ENCODE measurements at regions not wholly inside any gene's neighbourhood (a gene's known extent, or its start where the extent isn't known, plus 50 kb on each side); places are given as distances from the start of the nearest gene placed in this dataset.

DNA sequence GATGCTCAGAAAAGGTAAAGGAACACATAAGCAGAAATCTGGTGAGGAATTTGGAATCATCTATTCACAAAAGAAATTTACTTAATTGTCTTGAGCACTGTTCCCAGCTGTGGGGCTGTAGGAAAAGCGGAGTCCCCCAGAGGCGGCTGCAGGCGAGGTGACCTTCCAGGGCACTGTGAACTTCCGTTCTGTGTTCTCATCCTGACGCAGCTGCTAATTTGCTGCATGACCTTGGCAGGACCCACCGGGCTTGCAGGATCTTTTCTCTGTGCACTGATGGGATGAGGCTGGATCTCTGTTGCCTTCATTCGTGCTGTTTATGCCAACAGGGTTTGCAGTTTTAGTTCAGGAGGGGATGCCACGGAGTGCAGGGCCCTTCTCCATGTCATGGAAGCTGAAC lies 301.9 kb upstream of the MYT1L start:
- Mint-ChIP-seq H3K4me3 (ENCODE audit: unreplicated experiment) (no peak overlapping the region), H3K27ac (ENCODE audit: unreplicated experiment) (no peak overlapping the region), H3K9me3 (ENCODE audit: unreplicated experiment) (no peaks in the 10 kb centered on the region), H3K36me3 (ENCODE audit: low read depth, unreplicated experiment) (peaks cover 6% of the 10 kb centered on the region), H3K27me3 (ENCODE audit: unreplicated experiment) (peaks cover 8% of the 10 kb centered on the region), H3K4me1 (ENCODE audit: unreplicated experiment) (peaks cover 7% of the 10 kb centered on the region)
- TF ChIP-seq, protein P1, sequence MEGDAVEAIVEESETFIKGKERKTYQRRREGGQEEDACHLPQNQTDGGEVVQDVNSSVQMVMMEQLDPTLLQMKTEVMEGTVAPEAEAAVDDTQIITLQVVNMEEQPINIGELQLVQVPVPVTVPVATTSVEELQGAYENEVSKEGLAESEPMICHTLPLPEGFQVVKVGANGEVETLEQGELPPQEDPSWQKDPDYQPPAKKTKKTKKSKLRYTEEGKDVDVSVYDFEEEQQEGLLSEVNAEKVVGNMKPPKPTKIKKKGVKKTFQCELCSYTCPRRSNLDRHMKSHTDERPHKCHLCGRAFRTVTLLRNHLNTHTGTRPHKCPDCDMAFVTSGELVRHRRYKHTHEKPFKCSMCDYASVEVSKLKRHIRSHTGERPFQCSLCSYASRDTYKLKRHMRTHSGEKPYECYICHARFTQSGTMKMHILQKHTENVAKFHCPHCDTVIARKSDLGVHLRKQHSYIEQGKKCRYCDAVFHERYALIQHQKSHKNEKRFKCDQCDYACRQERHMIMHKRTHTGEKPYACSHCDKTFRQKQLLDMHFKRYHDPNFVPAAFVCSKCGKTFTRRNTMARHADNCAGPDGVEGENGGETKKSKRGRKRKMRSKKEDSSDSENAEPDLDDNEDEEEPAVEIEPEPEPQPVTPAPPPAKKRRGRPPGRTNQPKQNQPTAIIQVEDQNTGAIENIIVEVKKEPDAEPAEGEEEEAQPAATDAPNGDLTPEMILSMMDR (IDR thresholded peaks at IDR 0.05; ENCODE audit: unreplicated experiment), result no peak
- no peak for DNase-seq (ENCODE audit: low spot score)

DNA sequence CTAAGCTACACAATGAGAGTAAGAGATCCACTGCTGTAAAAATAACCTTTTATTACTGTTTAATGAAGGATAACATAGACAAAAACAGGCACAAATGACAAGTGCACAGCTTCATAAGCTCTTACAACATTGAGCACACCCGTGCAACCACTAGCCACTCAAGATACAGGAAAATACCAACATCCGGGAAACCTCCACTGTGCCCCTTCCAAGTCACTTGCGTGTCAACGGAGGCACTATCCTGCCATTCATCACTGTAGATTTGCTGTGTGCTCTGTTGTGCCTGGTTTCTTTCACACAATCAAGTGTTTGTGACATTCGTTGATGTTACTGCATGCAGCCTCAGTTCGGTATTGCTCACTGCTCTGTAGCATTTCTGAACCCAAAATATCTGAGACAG lies 292.9 kb upstream of the MYT1L start:
- H3K36me3 Mint-ChIP-seq (ENCODE audit: low read depth, unreplicated experiment), result no peaks in the 10 kb centered on the region
- H3K27me3 Mint-ChIP-seq (ENCODE audit: unreplicated experiment), result no peaks in the 10 kb centered on the region
- H3K9me3 Mint-ChIP-seq (ENCODE audit: unreplicated experiment), result no peaks in the 10 kb centered on the region
- TF ChIP-seq, protein P1 (IDR thresholded peaks at IDR 0.05; ENCODE audit: unreplicated experiment), result no peak
- H3K27ac Mint-ChIP-seq (ENCODE audit: unreplicated experiment), result no peak overlapping the region
- no peak overlapping the region for H3K4me3 Mint-ChIP-seq (ENCODE audit: unreplicated experiment)
- no peak for DNase-seq (ENCODE audit: low spot score)
- H3K4me1 Mint-ChIP-seq (ENCODE audit: unreplicated experiment), result no peaks in the 10 kb centered on the region

DNA sequence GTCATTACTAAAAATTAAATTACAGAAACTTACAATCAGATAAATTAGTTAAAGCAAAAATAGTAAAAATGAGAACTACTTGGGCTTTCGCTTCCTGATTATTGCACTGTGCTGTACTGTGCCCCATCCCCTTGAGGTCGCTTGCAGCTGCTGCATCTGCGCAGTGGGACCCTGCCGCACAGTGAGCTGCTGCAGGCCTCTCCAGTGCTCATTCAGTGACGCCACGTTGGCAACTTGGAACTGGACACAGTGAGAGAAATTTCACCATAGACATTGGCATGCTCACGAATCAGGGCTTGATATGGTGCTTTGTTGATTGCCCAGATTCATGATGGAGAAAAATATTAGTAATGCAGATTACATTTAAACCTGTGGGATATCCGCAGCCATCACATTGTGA lies 290.8 kb upstream of the MYT1L start:
- Mint-ChIP-seq H3K4me3 (ENCODE audit: unreplicated experiment) (no peak overlapping the region), H3K36me3 (ENCODE audit: low read depth, unreplicated experiment) (no peaks in the 10 kb centered on the region), H3K27me3 (ENCODE audit: unreplicated experiment) (peaks cover 2% of the 10 kb centered on the region), H3K4me1 (ENCODE audit: unreplicated experiment) (no peaks in the 10 kb centered on the region), H3K27ac (ENCODE audit: unreplicated experiment) (no peak overlapping the region), H3K9me3 (ENCODE audit: unreplicated experiment) (no peaks in the 10 kb centered on the region)
- DNase-seq (ENCODE audit: low spot score), result no peak
- TF ChIP-seq, protein P1 (IDR thresholded peaks at IDR 0.05; ENCODE audit: unreplicated experiment), result no peak

DNA sequence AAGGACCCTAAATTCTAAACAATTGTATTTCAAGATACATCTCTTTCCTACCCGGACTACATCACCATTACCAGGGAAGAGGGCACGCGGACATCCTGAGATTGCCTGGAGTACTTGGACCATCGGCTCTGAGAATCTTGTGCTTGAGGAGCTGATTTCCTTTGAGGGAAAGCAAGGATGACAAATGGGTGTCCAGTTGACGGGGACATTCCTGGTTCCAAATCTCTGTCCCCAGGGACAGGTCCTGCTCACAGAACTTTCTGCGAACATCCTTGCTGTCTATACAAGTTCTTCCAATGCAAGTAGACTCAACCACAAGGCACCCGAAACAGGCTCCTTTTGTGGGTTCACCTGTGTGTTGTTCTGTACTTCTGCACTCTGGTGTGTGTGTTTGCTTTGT lies 289.5 kb upstream of the MYT1L start:
- TF ChIP-seq, protein P1 (IDR thresholded peaks at IDR 0.05; ENCODE audit: unreplicated experiment), result no peak
- no peak overlapping the region for H3K27ac Mint-ChIP-seq (ENCODE audit: unreplicated experiment)

DNA sequence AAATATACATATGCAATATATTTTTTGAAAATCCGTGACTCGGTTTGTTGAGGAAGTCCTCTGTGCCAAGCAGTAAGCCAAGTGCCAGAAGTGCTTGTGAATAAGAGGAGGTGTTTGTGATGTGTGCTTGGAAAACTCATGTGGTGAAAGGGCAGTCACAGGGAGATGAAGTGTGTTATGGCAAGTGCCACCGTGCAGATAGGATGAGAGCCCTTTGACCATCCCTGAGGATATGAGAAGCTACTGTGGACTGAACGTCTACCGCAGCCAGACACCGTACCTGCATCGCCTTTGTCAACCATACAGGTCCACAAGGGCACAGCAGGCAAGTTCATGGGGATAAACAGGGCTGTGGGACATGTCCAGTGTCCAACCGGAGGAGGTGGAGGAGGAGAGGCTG lies 288.9 kb upstream of the MYT1L start:
- TF ChIP-seq, protein P1 (IDR thresholded peaks at IDR 0.05; ENCODE audit: unreplicated experiment), result no peak
- Mint-ChIP-seq H3K36me3 (ENCODE audit: low read depth, unreplicated experiment) (no peaks in the 10 kb centered on the region), H3K4me3 (ENCODE audit: unreplicated experiment) (no peak overlapping the region), H3K27ac (ENCODE audit: unreplicated experiment) (no peak overlapping the region), H3K9me3 (ENCODE audit: unreplicated experiment) (no peaks in the 10 kb centered on the region), H3K4me1 (ENCODE audit: unreplicated experiment) (no peaks in the 10 kb centered on the region), H3K27me3 (ENCODE audit: unreplicated experiment) (peaks cover 2% of the 10 kb centered on the region)
- DNase-seq (ENCODE audit: low spot score), result no peak

More for the DNA sequence above, 289.5 kb upstream of the MYT1L start:
- peaks cover 2% of the 10 kb centered on the region for H3K27me3 Mint-ChIP-seq (ENCODE audit: unreplicated experiment)
- no peaks in the 10 kb centered on the region for H3K4me1 Mint-ChIP-seq (ENCODE audit: unreplicated experiment)
- H3K36me3 Mint-ChIP-seq (ENCODE audit: low read depth, unreplicated experiment), result no peaks in the 10 kb centered on the region
- no peak overlapping the region for H3K4me3 Mint-ChIP-seq (ENCODE audit: unreplicated experiment)
- H3K9me3 Mint-ChIP-seq (ENCODE audit: unreplicated experiment), result no peaks in the 10 kb centered on the region
- no peak for DNase-seq (ENCODE audit: low spot score)

All from endothelial cell (in vitro differentiated cells).